GM13976 (cell line): ENCODE measurements at regions not wholly inside any gene's neighbourhood (a gene's known extent, or its start where the extent isn't known, plus 50 kb on each side); places are given as distances from the start of the nearest gene placed in this dataset.

Experiments used
- DNase-seq: peaks from one replicate; pipeline ENCODE4 v3.0.0; 2012; ENCODE audit warnings: low spot score
- CTCF ChIP-seq: IDR thresholded peaks from 2 replicates; pipeline ENCODE4 v1.5.1; 2012; ENCODE audit warnings: borderline replicate concordance, mild to moderate bottlenecking; ENCODE audit not compliant: insufficient read depth; ENCODE audit errors: extremely low read depth, missing control alignments, control extremely low read depth
- in situ Hi-C: fragments of 300-500 bp; cut with MboI; formaldehyde crosslinking; loops from one replicate; pipeline ENCODE4 v1.12.0; 2022; ENCODE audit warnings: low sequenced_read_pairs, mixed read lengths, inconsistent platforms; ENCODE audit not compliant: unreplicated experiment

DNA sequence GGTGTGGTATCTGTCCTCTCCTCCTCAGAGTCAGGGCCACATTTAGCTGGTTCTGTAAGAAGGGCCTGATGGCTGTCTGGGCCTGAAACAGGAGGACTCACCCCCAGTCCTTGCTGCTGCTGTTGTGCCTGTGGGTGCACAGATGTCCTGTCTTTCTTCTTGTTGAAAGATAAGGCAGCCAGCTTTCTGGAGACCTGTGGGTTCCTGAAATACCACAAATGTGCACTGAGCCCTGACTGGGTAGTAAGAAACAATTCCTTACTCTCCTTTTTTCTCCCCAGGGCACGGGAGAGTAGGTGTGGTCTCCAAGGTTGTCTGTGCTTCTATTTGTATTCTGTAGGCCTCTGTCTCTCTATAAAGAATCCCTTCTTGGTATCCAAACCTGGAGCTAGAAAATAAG lies 96.2 kb upstream of the DLX2 start:
- no peak for DNase-seq
- in situ Hi-C loops: no loop called here
- no peak for TF ChIP-seq CTCF

DNA sequence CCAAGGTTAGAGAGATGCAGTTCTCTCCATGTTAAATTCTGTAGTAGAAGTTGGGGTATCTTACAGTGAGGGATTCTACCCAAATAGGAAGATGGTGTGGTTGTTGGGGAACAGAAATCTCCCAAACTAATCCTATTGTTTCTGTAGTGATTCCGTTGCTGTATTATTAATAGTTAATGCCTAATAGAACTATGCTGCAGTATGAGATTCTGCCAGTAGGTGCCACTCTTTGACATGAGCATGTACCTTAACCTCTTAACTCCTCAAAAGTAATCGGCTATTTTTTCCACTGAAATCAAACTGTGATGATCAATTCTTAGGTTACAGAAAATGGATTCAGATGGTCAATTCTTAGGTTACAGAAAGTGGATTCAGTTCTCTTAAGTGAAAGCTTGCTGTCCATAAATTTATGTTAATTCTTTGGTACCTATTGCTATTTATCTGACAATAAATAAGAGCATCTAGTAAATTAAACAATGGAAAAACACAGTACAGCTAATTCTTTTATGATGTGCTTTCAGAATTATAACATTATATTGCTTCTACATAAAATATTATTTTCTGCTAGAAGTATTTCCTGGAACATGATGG lies 97.9 kb upstream of the DLX2 start:
- no peak for DNase-seq
- in situ Hi-C loops: no loop called here
- TF ChIP-seq CTCF: peak; percentile 6

GRCh38 chr2:172204309-172204708 lies 101.6 kb upstream of the DLX2 start:
- in situ Hi-C loops: no loop called here
- TF ChIP-seq CTCF: no peak
- DNase-seq: no peak

DNA sequence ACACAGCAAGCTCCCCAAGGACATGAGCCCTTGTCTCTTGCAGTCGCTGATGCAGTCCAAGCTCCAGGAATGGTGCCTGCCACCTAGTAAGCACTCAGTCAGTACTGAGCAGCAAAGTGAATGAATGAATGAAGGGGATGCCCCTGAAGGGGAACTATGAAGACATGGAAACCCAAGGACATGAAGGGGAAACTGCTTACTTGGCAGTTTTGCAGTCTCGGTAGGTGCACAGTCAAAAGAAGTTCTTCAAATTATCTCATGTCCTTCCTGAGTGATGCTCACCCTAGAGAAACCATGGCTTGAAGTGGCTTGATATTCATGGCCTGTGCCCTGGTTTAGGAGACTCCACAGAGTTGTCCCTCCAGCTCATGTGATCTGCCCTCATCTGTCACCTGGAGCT lies 102.1 kb upstream of the DLX2 start:
- no peak for TF ChIP-seq CTCF
- DNase-seq: no peak
- in situ Hi-C loops: no loop called here

- in situ Hi-C loops: no loop called here
- no peak for DNase-seq
Measured at GRCh38 chr2:172205292-172205691, 102.6 kb upstream of the DLX2 start.

GRCh38 chr2:172207911-172208310 lies 105.2 kb upstream of the DLX2 start:
- in situ Hi-C loops: no loop called here
- no peak for TF ChIP-seq CTCF
- no peak for DNase-seq

More at GRCh38 chr2:172205292-172205691, 102.6 kb upstream of the DLX2 start:
- no peak for TF ChIP-seq CTCF
